Duodenal mucosa (tissue), 2 donors: ENCODE measurements at regions not wholly inside any gene's neighbourhood (a gene's known extent, or its start where the extent isn't known, plus 50 kb on each side); places are given as distances from the start of the nearest gene placed in this dataset.

ENCODE experiments used
- H3K27ac ChIP-seq: one replicate; pipeline ENCODE4 v1.7.0; 2013; ENCODE audit warnings: low read depth, low read length
- H3K27me3 ChIP-seq, 2 donors: one replicate each; pipeline ENCODE4 v1.7.0; 2013; ENCODE audit warnings: low read length in 2 of 2, control low read depth in 1 of 2; ENCODE audit not compliant: insufficient read depth in 2 of 2, control insufficient read depth in 1 of 2
- H3K36me3 ChIP-seq, 2 donors: one replicate each; pipeline ENCODE4 v1.7.0; 2013; ENCODE audit warnings: low read length in 2 of 2, control low read depth in 1 of 2; ENCODE audit not compliant: insufficient read depth in 2 of 2, control insufficient read depth in 1 of 2
- H3K4me1 ChIP-seq, 2 donors: one replicate each; pipeline ENCODE4 v1.7.0; 2013; ENCODE audit warnings: low read length in 2 of 2, control low read depth in 1 of 2; ENCODE audit not compliant: insufficient read depth in 2 of 2, control insufficient read depth in 1 of 2
- H3K4me3 ChIP-seq, 2 donors: one replicate each; pipeline ENCODE4 v1.7.0; 2013; ENCODE audit warnings: low read length in 2 of 2, low read depth in 1 of 2
- H3K9ac ChIP-seq, 2 donors: one replicate each; pipeline ENCODE4 v1.7.0; 2013; ENCODE audit warnings: low read length in 2 of 2, low read depth in 1 of 2
- H3K9me3 ChIP-seq, 2 donors: one replicate each; pipeline ENCODE4 v1.7.0; 2013; ENCODE audit warnings: low read length in 2 of 2, control low read depth in 1 of 2; ENCODE audit not compliant: control insufficient read depth in 1 of 2

- no peaks in the 10 kb centered on the region for H3K27me3 ChIP-seq
- no peaks in the 10 kb centered on the region for H3K36me3 ChIP-seq
- no peaks in the 10 kb centered on the region for H3K9me3 ChIP-seq
- no peak overlapping the region for H3K9ac ChIP-seq
- no peaks in the 10 kb centered on the region for H3K4me1 ChIP-seq
- H3K27ac ChIP-seq: no peak overlapping the region
- H3K4me3 ChIP-seq: no peak overlapping the region
Observed at GRCh38 chr3:110905121-110905520, 166.5 kb upstream of the NECTIN3 start.

GRCh38 chr3:110909839-110910238 lies 161.8 kb upstream of the NECTIN3 start:
- Histone ChIP-seq H3K9me3 (no peaks in the 10 kb centered on the region), H3K27me3 (no peaks in the 10 kb centered on the region), H3K36me3 (no peaks in the 10 kb centered on the region), H3K9ac (no peak overlapping the region), H3K4me1 (no peaks in the 10 kb centered on the region), H3K27ac (no peak overlapping the region), H3K4me3 (no peak overlapping the region)

GRCh38 chr3:110910346-110910955 lies 161.2 kb upstream of the NECTIN3 start:
- no peak overlapping the region for H3K9ac ChIP-seq
- H3K9me3 ChIP-seq: no peaks in the 10 kb centered on the region
- H3K4me3 ChIP-seq: no peak overlapping the region
- no peaks in the 10 kb centered on the region for H3K27me3 ChIP-seq
- H3K27ac ChIP-seq: no peak overlapping the region
- H3K36me3 ChIP-seq: no peaks in the 10 kb centered on the region
- no peaks in the 10 kb centered on the region for H3K4me1 ChIP-seq

GRCh38 chr3:110918963-110919362 lies 152.7 kb upstream of the NECTIN3 start:
- no peaks in the 10 kb centered on the region for H3K36me3 ChIP-seq

GRCh38 chr3:110925798-110926197 lies 145.8 kb upstream of the NECTIN3 start:
- H3K36me3 ChIP-seq: no peaks in the 10 kb centered on the region
- H3K9me3 ChIP-seq: no peaks in the 10 kb centered on the region
- H3K4me3 ChIP-seq: no peak overlapping the region
- H3K9ac ChIP-seq: no peak overlapping the region
- no peaks in the 10 kb centered on the region for H3K27me3 ChIP-seq
- no peaks in the 10 kb centered on the region for H3K4me1 ChIP-seq
- no peak overlapping the region for H3K27ac ChIP-seq

More at GRCh38 chr3:110918963-110919362, 152.7 kb upstream of the NECTIN3 start:
- Histone ChIP-seq H3K9me3 (no peaks in the 10 kb centered on the region), H3K4me1 (no peaks in the 10 kb centered on the region), H3K27ac (no peak overlapping the region), H3K9ac (no peak overlapping the region), H3K27me3 (no peaks in the 10 kb centered on the region), H3K4me3 (no peak overlapping the region)

- Histone ChIP-seq H3K4me3 (no peak overlapping the region), H3K27me3 (no peaks in the 10 kb centered on the region), H3K9me3 (no peaks in the 10 kb centered on the region), H3K27ac (no peak overlapping the region), H3K9ac (no peak overlapping the region), H3K36me3 (no peaks in the 10 kb centered on the region), H3K4me1 (no peaks in the 10 kb centered on the region)
Observed at GRCh38 chr3:110928016-110928662, 143.5 kb upstream of the NECTIN3 start.

GRCh38 chr3:110929816-110930215 lies 141.8 kb upstream of the NECTIN3 start:
- Histone ChIP-seq H3K27me3 (no peaks in the 10 kb centered on the region), H3K9me3 (no peaks in the 10 kb centered on the region), H3K4me3 (no peak overlapping the region), H3K36me3 (no peaks in the 10 kb centered on the region), H3K4me1 (no peaks in the 10 kb centered on the region), H3K27ac (no peak overlapping the region), H3K9ac (no peak overlapping the region)

GRCh38 chr3:110932567-110932966 lies 139.0 kb upstream of the NECTIN3 start:
- H3K4me3 ChIP-seq: no peak overlapping the region
- no peaks in the 10 kb centered on the region for H3K36me3 ChIP-seq
- H3K27ac ChIP-seq: no peak overlapping the region
- no peaks in the 10 kb centered on the region for H3K4me1 ChIP-seq
- no peak overlapping the region for H3K9ac ChIP-seq
- no peaks in the 10 kb centered on the region for H3K9me3 ChIP-seq
- H3K27me3 ChIP-seq: no peaks in the 10 kb centered on the region

- no peaks in the 10 kb centered on the region for H3K9me3 ChIP-seq
- no peak overlapping the region for H3K9ac ChIP-seq
- H3K4me3 ChIP-seq: no peak overlapping the region
- no peaks in the 10 kb centered on the region for H3K27me3 ChIP-seq
- no peak overlapping the region for H3K27ac ChIP-seq
- H3K4me1 ChIP-seq: no peaks in the 10 kb centered on the region
- no peaks in the 10 kb centered on the region for H3K36me3 ChIP-seq
Observed at GRCh38 chr3:110933821-110934426, 137.7 kb upstream of the NECTIN3 start.

- Histone ChIP-seq H3K27me3 (no peaks in the 10 kb centered on the region), H3K9me3 (no peaks in the 10 kb centered on the region), H3K4me1 (no peaks in the 10 kb centered on the region), H3K4me3 (no peak overlapping the region), H3K27ac (no peak overlapping the region), H3K9ac (no peak overlapping the region), H3K36me3 (no peaks in the 10 kb centered on the region)
Observed at GRCh38 chr3:110938629-110939028, 133.0 kb upstream of the NECTIN3 start.
